ENCODE measurements at regions not wholly inside any gene's neighbourhood (a gene's known extent, or its start where the extent isn't known, plus 50 kb on each side); places are given as distances from the start of the nearest gene placed in this dataset.

DNA sequence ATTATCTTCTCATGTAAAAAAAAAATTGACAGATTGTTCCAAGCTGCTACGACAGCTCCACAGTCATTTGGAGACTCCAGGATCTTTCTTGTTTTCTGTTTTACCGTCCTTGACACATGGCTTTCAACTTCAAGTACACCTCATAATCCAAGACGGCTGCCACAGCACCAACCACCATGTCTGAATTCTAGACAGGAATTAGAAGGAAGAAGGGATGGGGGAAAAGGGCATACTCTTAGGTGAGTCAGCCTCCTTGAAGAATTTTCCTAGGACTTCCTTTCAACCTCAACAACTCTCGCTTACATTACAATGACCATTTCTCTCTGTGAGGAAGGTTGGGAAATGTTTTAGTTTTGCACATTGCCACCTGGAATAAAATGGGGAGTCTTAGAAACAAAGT is 110.3 kb upstream of the TNR start:
- CTCF ChIA-PET = no interaction called here
- POLR2A ChIA-PET = no interaction called here

DNA sequence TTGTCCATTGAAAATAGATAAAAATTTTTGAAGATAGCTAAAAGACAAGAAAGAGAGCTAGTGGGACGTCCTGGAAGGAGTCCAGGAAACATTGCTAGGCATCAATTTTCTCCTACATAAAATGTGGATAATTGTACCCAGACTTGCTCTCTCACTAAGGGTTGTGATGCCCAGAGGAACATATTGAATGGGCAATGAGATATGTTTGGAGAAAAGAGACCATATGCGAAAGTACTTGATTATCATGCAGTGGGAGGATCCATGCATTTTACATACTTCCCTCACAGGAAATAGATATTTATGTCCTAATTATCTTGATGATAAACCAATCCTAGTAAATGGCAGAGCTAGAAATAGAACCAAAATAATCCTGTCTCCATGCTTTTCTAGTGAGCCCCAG is 108.4 kb upstream of the TNR start:
- Histone ChIP-seq H3K27me3 (ENCODE audit: control insufficient read depth, insufficient read depth, low read length) (no peaks in the 10 kb centered on the region), H3K4me3 (ENCODE audit: low read depth, low read length) (no peak overlapping the region), H3K27ac (ENCODE audit: low read depth, low read length) (no peak overlapping the region), H3K9me3 (ENCODE audit: control insufficient read depth, insufficient read depth, low read length) (no peaks in the 10 kb centered on the region)
- ChIA-PET CTCF (no interaction called here), POLR2A (no interaction called here)
- DNase-seq (ENCODE audit: low read depth, low spot score) = no peak
- TF ChIP-seq, protein P1, sequence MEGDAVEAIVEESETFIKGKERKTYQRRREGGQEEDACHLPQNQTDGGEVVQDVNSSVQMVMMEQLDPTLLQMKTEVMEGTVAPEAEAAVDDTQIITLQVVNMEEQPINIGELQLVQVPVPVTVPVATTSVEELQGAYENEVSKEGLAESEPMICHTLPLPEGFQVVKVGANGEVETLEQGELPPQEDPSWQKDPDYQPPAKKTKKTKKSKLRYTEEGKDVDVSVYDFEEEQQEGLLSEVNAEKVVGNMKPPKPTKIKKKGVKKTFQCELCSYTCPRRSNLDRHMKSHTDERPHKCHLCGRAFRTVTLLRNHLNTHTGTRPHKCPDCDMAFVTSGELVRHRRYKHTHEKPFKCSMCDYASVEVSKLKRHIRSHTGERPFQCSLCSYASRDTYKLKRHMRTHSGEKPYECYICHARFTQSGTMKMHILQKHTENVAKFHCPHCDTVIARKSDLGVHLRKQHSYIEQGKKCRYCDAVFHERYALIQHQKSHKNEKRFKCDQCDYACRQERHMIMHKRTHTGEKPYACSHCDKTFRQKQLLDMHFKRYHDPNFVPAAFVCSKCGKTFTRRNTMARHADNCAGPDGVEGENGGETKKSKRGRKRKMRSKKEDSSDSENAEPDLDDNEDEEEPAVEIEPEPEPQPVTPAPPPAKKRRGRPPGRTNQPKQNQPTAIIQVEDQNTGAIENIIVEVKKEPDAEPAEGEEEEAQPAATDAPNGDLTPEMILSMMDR (IDR thresholded peaks at IDR 0.05; ENCODE audit: low read depth, low read length) = no peak

More for the DNA sequence above, 110.3 kb upstream of the TNR start:
- TF ChIP-seq, protein P1 (IDR thresholded peaks at IDR 0.05; ENCODE audit: low read depth, low read length) = no peak
- Histone ChIP-seq H3K27ac (ENCODE audit: low read depth, low read length) (no peak overlapping the region), H3K27me3 (ENCODE audit: control insufficient read depth, insufficient read depth, low read length) (peaks cover 5% of the 10 kb centered on the region), H3K9me3 (ENCODE audit: control insufficient read depth, insufficient read depth, low read length) (no peaks in the 10 kb centered on the region), H3K4me3 (ENCODE audit: low read depth, low read length) (no peak overlapping the region)
- no peak for DNase-seq (ENCODE audit: low read depth, low spot score)

DNA sequence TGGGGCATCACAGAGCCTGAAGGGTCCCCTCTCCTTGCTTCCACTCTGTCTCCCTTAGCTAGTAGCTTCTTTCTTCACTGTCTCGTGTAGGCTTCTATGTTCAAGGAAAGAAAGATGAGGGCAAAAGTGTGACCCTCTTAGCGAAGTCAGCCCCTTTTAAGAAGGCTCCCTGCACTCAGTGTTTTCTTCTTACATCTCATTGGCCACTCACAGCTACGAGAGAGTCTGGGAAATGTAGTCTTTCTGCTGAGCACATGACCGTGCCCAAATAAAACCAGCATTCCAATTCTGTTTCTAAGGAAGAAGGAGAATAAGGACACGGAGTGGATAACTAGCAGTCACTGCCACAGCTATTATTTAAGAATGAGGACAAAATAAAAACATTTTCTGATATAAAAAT is 104.9 kb upstream of the TNR start:
- Histone ChIP-seq H3K9me3 (ENCODE audit: control insufficient read depth, insufficient read depth, low read length) (no peaks in the 10 kb centered on the region), H3K27me3 (ENCODE audit: control insufficient read depth, insufficient read depth, low read length) (no peaks in the 10 kb centered on the region), H3K27ac (ENCODE audit: low read depth, low read length) (no peak overlapping the region), H3K4me3 (ENCODE audit: low read depth, low read length) (no peak overlapping the region)
- POLR2A ChIA-PET = no interaction called here
- TF ChIP-seq, protein P1 (IDR thresholded peaks at IDR 0.05; ENCODE audit: low read depth, low read length) = no peak
- no peak for DNase-seq (ENCODE audit: low read depth, low spot score)
- CTCF ChIA-PET = no interaction called here

DNA sequence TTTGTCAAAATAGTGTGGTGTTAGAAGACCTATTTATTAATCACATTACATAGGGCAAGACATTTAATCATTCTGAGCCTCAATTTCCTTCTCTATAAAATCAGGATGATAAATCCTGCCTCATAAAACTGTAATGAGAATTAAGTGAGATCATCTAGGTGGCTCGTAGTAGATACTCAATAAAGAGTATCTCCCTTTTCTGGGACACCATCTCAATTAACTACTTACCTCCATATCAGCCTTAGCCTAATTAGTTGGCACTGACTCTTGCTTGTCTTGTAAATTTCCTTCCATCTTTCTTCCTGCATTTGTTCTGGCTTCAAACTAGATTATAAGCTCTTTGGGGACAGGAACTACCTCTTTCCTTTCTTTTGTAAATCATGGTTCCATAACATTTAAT is 102.6 kb upstream of the TNR start:
- DNase-seq (ENCODE audit: low read depth, low spot score) = no peak
- TF ChIP-seq, protein P1 (IDR thresholded peaks at IDR 0.05; ENCODE audit: low read depth, low read length) = no peak
- no peak overlapping the region for H3K27ac ChIP-seq (ENCODE audit: low read depth, low read length)
- H3K4me3 ChIP-seq (ENCODE audit: low read depth, low read length) = no peak overlapping the region
- POLR2A ChIA-PET = no interaction called here
- no peaks in the 10 kb centered on the region for H3K9me3 ChIP-seq (ENCODE audit: control insufficient read depth, insufficient read depth, low read length)
- CTCF ChIA-PET = no interaction called here
- H3K27me3 ChIP-seq (ENCODE audit: control insufficient read depth, insufficient read depth, low read length) = no peaks in the 10 kb centered on the region

DNA sequence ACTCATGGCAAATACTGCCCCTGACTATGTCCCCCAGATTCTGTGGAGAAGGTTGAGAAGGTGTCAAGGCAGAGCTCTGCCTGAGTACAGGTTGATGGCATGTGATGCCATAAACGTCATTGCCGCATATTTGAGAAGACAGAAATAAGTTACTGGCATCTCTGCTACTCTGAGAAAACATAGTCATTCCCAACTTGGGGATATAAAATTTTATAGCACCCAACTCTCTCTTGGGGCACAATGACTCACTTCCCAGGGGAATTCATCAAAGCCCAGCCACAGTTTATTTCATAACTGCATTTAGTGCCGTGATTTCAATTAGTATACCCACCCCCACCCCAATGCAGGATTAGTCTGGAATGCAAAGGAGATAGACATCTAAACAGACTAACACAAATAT is 101.9 kb upstream of the TNR start:
- Histone ChIP-seq H3K27me3 (ENCODE audit: control insufficient read depth, insufficient read depth, low read length) (no peaks in the 10 kb centered on the region), H3K27ac (ENCODE audit: low read depth, low read length) (no peak overlapping the region), H3K9me3 (ENCODE audit: control insufficient read depth, insufficient read depth, low read length) (no peaks in the 10 kb centered on the region), H3K4me3 (ENCODE audit: low read depth, low read length) (no peak overlapping the region)
- TF ChIP-seq, protein P1 (IDR thresholded peaks at IDR 0.05; ENCODE audit: low read depth, low read length) = no peak
- ChIA-PET POLR2A (no interaction called here), CTCF (no interaction called here)
- no peak for DNase-seq (ENCODE audit: low read depth, low spot score)

Data from AG04450 (cell line).